Epithelial cell of proximal tubule (primary cell): ENCODE measurements at regions not wholly inside any gene's neighbourhood (a gene's known extent, or its start where the extent isn't known, plus 50 kb on each side); places are given as distances from the start of the nearest gene placed in this dataset.

Experiments used
- DNase-seq: peaks from one replicate; pipeline ENCODE4 v3.0.0-alpha.2; 2011; ENCODE audit warnings: low read depth
- H3K4me3 ChIP-seq: 2 replicates; pipeline ENCODE4 v1.5.1; 2011; ENCODE audit warnings: low read depth, mild to moderate bottlenecking, low read length
- CTCF ChIP-seq: conservative IDR thresholded peaks from 2 replicates; pipeline ENCODE4 v1.5.1; 2012; ENCODE audit warnings: low read depth, mild to moderate bottlenecking, low read length

- no peak for TF ChIP-seq CTCF
- H3K4me3 ChIP-seq, result no peak overlapping the region
- DNase-seq, result no peak
Measured at GRCh38 chr14:82410064-82410463, 876.4 kb upstream of the SEL1L start.

DNA sequence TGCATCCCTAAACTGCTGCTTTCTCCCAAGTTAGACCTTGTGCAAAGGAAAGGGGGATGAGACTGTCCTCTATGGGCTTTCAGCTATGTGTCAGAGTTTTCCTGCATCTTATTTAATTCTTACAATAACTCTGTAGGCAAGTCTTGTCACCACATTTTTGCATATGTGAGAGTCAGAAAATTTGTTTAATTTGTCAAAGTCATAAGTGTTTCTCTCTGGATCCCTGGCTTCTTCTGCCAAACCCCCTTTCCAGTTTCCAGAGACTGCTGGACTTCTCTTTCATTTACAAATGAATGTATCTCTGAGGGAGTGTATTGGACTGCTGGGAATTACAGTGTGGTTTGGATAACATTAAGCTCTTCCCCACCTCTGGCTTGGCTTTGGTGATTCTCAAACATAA is 877.6 kb upstream of the SEL1L start:
- H3K4me3 ChIP-seq, result no peak overlapping the region
- no peak for DNase-seq
- no peak for TF ChIP-seq CTCF

DNA sequence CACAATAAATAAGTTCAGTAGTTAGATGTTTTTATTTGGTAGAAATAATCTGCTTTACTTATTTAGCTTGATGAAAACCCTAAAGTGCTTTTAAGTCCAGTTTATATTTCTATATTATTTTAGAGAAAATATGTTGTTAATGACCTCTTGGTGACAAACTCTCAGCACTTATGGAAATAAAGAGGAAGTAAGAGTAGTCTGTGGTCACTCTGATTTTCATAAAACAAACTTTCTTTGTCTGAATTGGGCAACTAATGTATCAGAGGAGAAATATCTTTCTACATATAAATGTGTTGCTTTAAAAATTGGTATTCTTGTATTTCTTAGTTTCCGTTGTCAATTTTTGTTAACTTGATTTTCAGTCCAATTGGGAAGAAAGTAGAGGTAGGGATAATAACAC is 878.9 kb upstream of the SEL1L start:
- H3K4me3 ChIP-seq, result no peak overlapping the region
- DNase-seq, result no peak
- TF ChIP-seq CTCF, result no peak

DNA sequence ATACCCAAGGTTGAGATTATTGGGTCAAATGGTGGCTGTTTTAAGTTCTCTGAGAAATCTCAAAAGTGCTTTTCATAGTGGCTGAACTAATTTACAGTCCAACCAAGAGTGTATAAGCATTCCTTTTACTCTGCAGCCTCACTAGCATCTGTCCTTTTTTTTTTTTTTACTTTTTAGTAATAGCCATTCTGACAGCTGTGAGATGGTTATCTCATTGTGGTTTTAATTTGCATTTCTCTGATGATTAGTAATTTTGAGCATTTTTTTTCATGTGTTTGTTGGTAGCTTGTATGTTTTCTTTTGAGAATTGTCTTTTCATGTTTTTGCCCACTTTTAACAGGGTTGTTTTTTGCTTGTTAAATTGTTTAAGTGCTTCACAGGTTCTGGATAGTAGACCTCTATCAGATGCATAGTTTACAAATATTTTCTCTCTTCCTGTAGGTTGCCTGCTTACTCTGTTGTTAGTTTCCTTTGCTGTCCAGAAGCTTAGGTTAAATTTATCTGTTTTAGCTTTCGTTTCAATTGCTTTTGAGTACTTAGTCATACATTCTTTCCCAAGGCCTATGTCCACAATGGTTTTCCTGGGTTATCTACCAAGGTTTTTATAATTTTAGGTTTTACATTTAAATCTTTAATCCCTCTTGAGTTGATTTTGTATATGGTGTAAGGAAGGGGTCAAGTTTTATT is 881.3 kb upstream of the SEL1L start:
- TF ChIP-seq CTCF, result no peak
- DNase-seq, result no peak
- H3K4me3 ChIP-seq, result no peak overlapping the region

- no peak for TF ChIP-seq CTCF
- H3K4me3 ChIP-seq, result no peak overlapping the region
- no peak for DNase-seq
Measured at GRCh38 chr14:82419933-82420332, 886.3 kb upstream of the SEL1L start.

DNA sequence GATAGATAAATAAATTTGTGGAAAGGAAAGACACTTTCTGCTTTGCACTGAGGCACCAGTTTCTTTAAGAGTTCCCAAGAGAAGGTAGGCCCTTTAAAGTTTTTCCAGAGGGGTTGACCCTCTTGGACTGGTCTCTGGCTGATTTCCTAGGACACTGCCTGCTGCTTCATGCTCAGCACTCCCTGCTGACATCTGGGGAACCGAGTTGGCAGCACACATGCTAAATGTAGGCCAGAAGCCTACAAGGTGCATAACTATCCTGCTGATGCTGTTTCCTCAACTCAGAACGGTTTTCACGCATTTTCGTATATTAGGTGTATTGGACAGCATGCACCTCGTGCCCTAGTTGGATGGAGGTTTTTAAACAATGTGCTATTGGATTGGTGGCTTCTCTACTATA is 887.2 kb upstream of the SEL1L start:
- no peak for TF ChIP-seq CTCF
- H3K4me3 ChIP-seq, result no peak overlapping the region
- no peak for DNase-seq

- no peak overlapping the region for H3K4me3 ChIP-seq
- no peak for DNase-seq
- TF ChIP-seq CTCF, result no peak
Measured at GRCh38 chr14:82421286-82421685, 887.6 kb upstream of the SEL1L start.
